ENCODE measurements at regions not wholly inside any gene's neighbourhood (a gene's known extent, or its start where the extent isn't known, plus 50 kb on each side); places are given as distances from the start of the nearest gene placed in this dataset.

- no peak overlapping the region for H3K4me3 ChIP-seq
- H3K4me1 ChIP-seq, result no peaks in the 10 kb centered on the region
- TF ChIP-seq CTCF (IDR thresholded peaks at IDR 0.05), result no peak
- H3K36me3 ChIP-seq, result no peaks in the 10 kb centered on the region
- no peak overlapping the region for H3K27ac ChIP-seq
- no peaks in the 10 kb centered on the region for H3K27me3 ChIP-seq (ENCODE audit: low read depth)
- intact Hi-C loops (cut with DNase I), result no loop called here
- ATAC-seq (no peak), DNase-seq (no peak)
- no peaks in the 10 kb centered on the region for H3K9me3 ChIP-seq
Measured at GRCh38 chr6:91462241-91462640, 875.4 kb upstream of the MAP3K7 start.

- DNase-seq (no peak), ATAC-seq (no peak)
- TF ChIP-seq CTCF (IDR thresholded peaks at IDR 0.05), result no peak
- intact Hi-C loops (cut with DNase I), result no loop called here
- no peak overlapping the region for H3K4me3 ChIP-seq
- no peaks in the 10 kb centered on the region for H3K36me3 ChIP-seq
- H3K4me1 ChIP-seq, result no peaks in the 10 kb centered on the region
- no peak overlapping the region for H3K27ac ChIP-seq
- no peaks in the 10 kb centered on the region for H3K27me3 ChIP-seq (ENCODE audit: low read depth)
- no peaks in the 10 kb centered on the region for H3K9me3 ChIP-seq
Measured at GRCh38 chr6:91453224-91453878, 866.5 kb upstream of the MAP3K7 start.

GRCh38 chr6:91449539-91449938 is 862.7 kb upstream of the MAP3K7 start:
- H3K4me1 ChIP-seq, result no peaks in the 10 kb centered on the region
- TF ChIP-seq CTCF (IDR thresholded peaks at IDR 0.05), result no peak
- intact Hi-C loops (cut with DNase I), result no loop called here
- no peak for DNase-seq
- no peak overlapping the region for H3K4me3 ChIP-seq
- no peaks in the 10 kb centered on the region for H3K36me3 ChIP-seq
- no peak for ATAC-seq
- H3K27me3 ChIP-seq (ENCODE audit: low read depth), result no peaks in the 10 kb centered on the region
- no peak overlapping the region for H3K27ac ChIP-seq
- H3K9me3 ChIP-seq, result no peaks in the 10 kb centered on the region

GRCh38 chr6:91447530-91448254 is 860.8 kb upstream of the MAP3K7 start:
- Histone ChIP-seq H3K4me1 (no peaks in the 10 kb centered on the region), H3K27ac (no peak overlapping the region), H3K27me3 (ENCODE audit: low read depth) (no peaks in the 10 kb centered on the region), H3K36me3 (no peaks in the 10 kb centered on the region), H3K9me3 (no peaks in the 10 kb centered on the region), H3K4me3 (no peak overlapping the region)
- ATAC-seq (no peak), DNase-seq (no peak)
- no peak for TF ChIP-seq CTCF (IDR thresholded peaks at IDR 0.05)
- intact Hi-C loops (cut with DNase I), result no loop called here

- intact Hi-C loops (cut with DNase I), result no loop called here
- H3K27me3 ChIP-seq (ENCODE audit: low read depth), result no peaks in the 10 kb centered on the region
- H3K27ac ChIP-seq, result no peak overlapping the region
- H3K4me1 ChIP-seq, result no peaks in the 10 kb centered on the region
- H3K4me3 ChIP-seq, result no peak overlapping the region
- ATAC-seq (no peak), DNase-seq (no peak)
- no peak for TF ChIP-seq CTCF (IDR thresholded peaks at IDR 0.05)
- H3K9me3 ChIP-seq, result no peaks in the 10 kb centered on the region
- no peaks in the 10 kb centered on the region for H3K36me3 ChIP-seq
Measured at GRCh38 chr6:91447081-91447480, 860.2 kb upstream of the MAP3K7 start.

All from lower lobe of right lung (tissue), 2 donors.